WTC11 (cell line): ENCODE measurements at regions not wholly inside any gene's neighbourhood (a gene's known extent, or its start where the extent isn't known, plus 50 kb on each side); places are given as distances from the start of the nearest gene placed in this dataset.
A peak's percentile ranks its signal among the peaks of the same experiment; 100 is the strongest.

Experiments used
- ATAC-seq: fragments of 200-7000 bp; cut with Tn5 transposase; 2 replicates; pipeline ENCODE4 v1.10.0; 2021; ENCODE audit warnings: mild to moderate bottlenecking, moderate library complexity
- CTCF ChIA-PET: fragments of 300-600 bp; sonication (Branson Sonifier 250); formaldehyde crosslinking; loops from one replicate; lab custom pipeline; 2021; ENCODE audit warnings: antibody characterized with exemption; lab: Charles Lee
- POLR2A ChIA-PET: fragments of 350-600 bp; sonication (Branson Sonifier 250); formaldehyde crosslinking; loops from one replicate; lab custom pipeline; 2021; ENCODE audit warnings: antibody characterized with exemption; lab: Charles Lee
- DNase-seq: peaks from one replicate; pipeline ENCODE4 v3.0.0; 2021; ENCODE audit warnings: low spot score
- H3K27ac Mint-ChIP-seq: 2 replicates; pipeline ENCODE4 v1.8.0; 2021; ENCODE audit warnings: mixed read lengths
- H3K27me3 Mint-ChIP-seq: 2 replicates; pipeline ENCODE4 v1.8.0; 2021; ENCODE audit warnings: low read depth, mild to moderate bottlenecking, moderate library complexity, mixed read lengths
- H3K36me3 Mint-ChIP-seq: 2 replicates; pipeline ENCODE4 v1.8.0; 2021; ENCODE audit warnings: mixed read lengths
- H3K4me1 Mint-ChIP-seq: 2 replicates; pipeline ENCODE4 v1.8.0; 2022; ENCODE audit warnings: mixed read lengths
- H3K4me3 Mint-ChIP-seq: 2 replicates; pipeline ENCODE4 v1.8.0; 2021; ENCODE audit warnings: mild to moderate bottlenecking, moderate library complexity, mixed read lengths
- H3K9me3 Mint-ChIP-seq: 2 replicates; pipeline ENCODE4 v1.8.0; 2021; ENCODE audit warnings: mixed read lengths
- ATF1 ChIP-seq: sonication (generic); formaldehyde crosslinking; IDR thresholded peaks from 2 replicates; pipeline ENCODE4 v1.8.1; 2023; ENCODE audit warnings: mild to moderate bottlenecking, moderate library complexity, missing genetic modification reagents
- CREM ChIP-seq: sonication (generic); formaldehyde crosslinking; IDR thresholded peaks from 2 replicates; pipeline ENCODE4 v1.8.1; 2022; ENCODE audit warnings: mild to moderate bottlenecking, missing genetic modification reagents, moderate library complexity
- FOXK1 ChIP-seq: sonication (generic); formaldehyde crosslinking; IDR thresholded peaks from 2 replicates; pipeline ENCODE4 v1.8.0; 2022; ENCODE audit warnings: mild to moderate bottlenecking, moderate library complexity, missing genetic modification reagents
- GRHL2 ChIP-seq: fragments of 250-450 bp; sonication (Bioruptor Pico); IDR thresholded peaks from 2 replicates; pipeline ENCODE4 v1.8.0; 2022; ENCODE audit warnings: mild to moderate bottlenecking, moderate library complexity; ENCODE audit not compliant: insufficient replicate concordance, severe bottlenecking
- NFYB ChIP-seq: sonication (generic); formaldehyde crosslinking; conservative IDR thresholded peaks from 2 replicates; pipeline ENCODE4 v1.8.0; 2022; ENCODE audit warnings: low read depth, missing genetic modification reagents
- NR1H2 ChIP-seq: sonication (generic); formaldehyde crosslinking; IDR thresholded peaks from 2 replicates; pipeline ENCODE4 v1.9.0; 2021; ENCODE audit warnings: mild to moderate bottlenecking, moderate library complexity, missing genetic modification reagents
- RELA ChIP-seq: sonication (generic); formaldehyde crosslinking; IDR thresholded peaks from 2 replicates; pipeline ENCODE4 v1.8.1; 2022; ENCODE audit warnings: missing genetic modification reagents, mild to moderate bottlenecking, borderline replicate concordance
- RORB ChIP-seq: fragments of 250-450 bp; sonication (Bioruptor Pico); IDR thresholded peaks from 2 replicates; pipeline ENCODE4 v1.9.0; 2021; ENCODE audit warnings: mild to moderate bottlenecking
- SMAD4 ChIP-seq: sonication (generic); formaldehyde crosslinking; IDR thresholded peaks from 2 replicates; pipeline ENCODE4 v1.8.0; 2022; ENCODE audit warnings: mild to moderate bottlenecking, missing genetic modification reagents
- TEAD4 ChIP-seq: sonication (generic); formaldehyde crosslinking; IDR thresholded peaks from 2 replicates; pipeline ENCODE4 v1.8.0; 2022; ENCODE audit warnings: mild to moderate bottlenecking, missing genetic modification reagents
- ZNF219 ChIP-seq: sonication (generic); formaldehyde crosslinking; IDR thresholded peaks from 2 replicates; pipeline ENCODE4 v1.8.0; 2023; ENCODE audit warnings: missing genetic modification reagents, mild to moderate bottlenecking, borderline replicate concordance
- ZNF423 ChIP-seq: fragments of 250-450 bp; sonication (Bioruptor Pico); IDR thresholded peaks from 2 replicates; pipeline ENCODE4 v2.1.2; 2022; ENCODE audit warnings: mild to moderate bottlenecking, moderate library complexity
- TF ChIP-seq, protein P1 (sequence below): sonication (generic); formaldehyde crosslinking; IDR thresholded peaks from 2 replicates; pipeline ENCODE4 v1.8.0; 2022; ENCODE audit warnings: mild to moderate bottlenecking, missing genetic modification reagents
- TF ChIP-seq, protein P2 (sequence below): fragments of 250-450 bp; sonication (Bioruptor Pico); IDR thresholded peaks from 2 replicates; pipeline ENCODE4 v1.8.0; 2021; ENCODE audit warnings: mild to moderate bottlenecking

GRCh38 chr9:87443006-87443405, 54.7 kb upstream of the DAPK1 start:
- ATAC-seq (no peak), DNase-seq (no peak)
- Mint-ChIP-seq H3K4me3 (no peak overlapping the region), H3K36me3 (no peaks in the 10 kb centered on the region), H3K4me1 (peaks cover 23% of the 10 kb centered on the region), H3K9me3 (peaks cover 10% of the 10 kb centered on the region; the same call in 1 of the 2 replicates), H3K27ac (no peak overlapping the region), H3K27me3 (peaks cover 2% of the 10 kb centered on the region; the same call in 1 of the 2 replicates)
- ChIA-PET CTCF (interaction anchor here (0.6 kb wide), 1 partner anchor 19 kb away, joined by 3 read pairs; no protein-coding TSS in a partner anchor), POLR2A (no interaction called here)
- TF ChIP-seq ZNF423 (CRISPR knock-in tag) = no peak

DNA sequence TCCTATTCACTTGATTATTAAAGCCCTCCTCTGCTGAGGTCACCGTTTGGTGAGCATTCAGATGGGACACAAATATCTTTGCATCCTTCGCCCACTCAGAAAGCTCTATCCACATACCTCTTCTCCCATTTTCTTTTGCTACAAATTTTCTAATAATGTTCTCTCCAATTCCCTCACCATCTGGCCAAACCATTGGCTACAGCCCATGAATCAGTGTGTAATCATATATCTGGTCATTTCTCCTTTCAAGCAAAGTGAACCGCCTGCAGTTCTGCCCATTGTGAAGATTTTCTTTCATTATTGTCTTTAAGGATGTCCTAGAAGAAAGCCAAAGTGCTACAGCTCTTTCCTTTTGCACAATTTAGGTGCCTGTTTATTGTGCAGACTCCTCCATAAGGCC, 54.2 kb upstream of the DAPK1 start:
- H3K36me3 Mint-ChIP-seq = no peaks in the 10 kb centered on the region
- ChIA-PET POLR2A (no interaction called here), CTCF (no interaction called here)
- H3K27me3 Mint-ChIP-seq = peaks cover 2% of the 10 kb centered on the region; the same call in 1 of the 2 replicates
- peaks cover 10% of the 10 kb centered on the region; the same call in 1 of the 2 replicates for H3K9me3 Mint-ChIP-seq
- ATAC-seq (no peak), DNase-seq (no peak)
- TF ChIP-seq ATF1 (CRISPR knock-in tag) (no peak), TEAD4 (CRISPR knock-in tag) (no peak), RORB (CRISPR knock-in tag) (no peak), FOXK1 (no peak), SMAD4 (no peak), NR1H2 (CRISPR knock-in tag) (no peak), RELA (CRISPR knock-in tag) (no peak), ZNF219 (no peak)
- TF ChIP-seq, protein P1, sequence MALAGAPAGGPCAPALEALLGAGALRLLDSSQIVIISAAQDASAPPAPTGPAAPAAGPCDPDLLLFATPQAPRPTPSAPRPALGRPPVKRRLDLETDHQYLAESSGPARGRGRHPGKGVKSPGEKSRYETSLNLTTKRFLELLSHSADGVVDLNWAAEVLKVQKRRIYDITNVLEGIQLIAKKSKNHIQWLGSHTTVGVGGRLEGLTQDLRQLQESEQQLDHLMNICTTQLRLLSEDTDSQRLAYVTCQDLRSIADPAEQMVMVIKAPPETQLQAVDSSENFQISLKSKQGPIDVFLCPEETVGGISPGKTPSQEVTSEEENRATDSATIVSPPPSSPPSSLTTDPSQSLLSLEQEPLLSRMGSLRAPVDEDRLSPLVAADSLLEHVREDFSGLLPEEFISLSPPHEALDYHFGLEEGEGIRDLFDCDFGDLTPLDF (CRISPR knock-in tag) = no peak
- H3K4me3 Mint-ChIP-seq = no peak overlapping the region
- no peak overlapping the region for H3K27ac Mint-ChIP-seq
- peaks cover 23% of the 10 kb centered on the region for H3K4me1 Mint-ChIP-seq

GRCh38 chr9:87445646-87446045, 52.0 kb upstream of the DAPK1 start:
- DNase-seq (peak; percentile 46), ATAC-seq (peak; percentile 99)
- Mint-ChIP-seq H3K4me1 (peaks cover 23% of the 10 kb centered on the region), H3K36me3 (no peaks in the 10 kb centered on the region), H3K27ac (no peak overlapping the region), H3K4me3 (peak overlapping the region; percentile 45; the same call in 1 of the 2 replicates), H3K27me3 (peaks cover 2% of the 10 kb centered on the region; the same call in 1 of the 2 replicates), H3K9me3 (peaks cover 10% of the 10 kb centered on the region; the same call in 1 of the 2 replicates)
- CTCF ChIA-PET = no interaction called here
- POLR2A ChIA-PET = interaction anchor here (0.6 kb wide), 1 partner anchor 406 kb away, joined by 3 read pairs; no protein-coding TSS in a partner anchor
- no peak for TF ChIP-seq CREM (CRISPR knock-in tag)
- TF ChIP-seq FOXK1 = peak; percentile 53; the same call in 1 of the 2 replicates
- TF ChIP-seq NFYB (CRISPR knock-in tag) = peak; percentile 55

- DNase-seq (no peak), ATAC-seq (no peak)
- ChIA-PET CTCF (no interaction called here), POLR2A (no interaction called here)
- H3K4me3 Mint-ChIP-seq = peak overlapping the region; percentile 4; the same call in 1 of the 2 replicates
- no peak overlapping the region for H3K27ac Mint-ChIP-seq
- H3K27me3 Mint-ChIP-seq = 0 out of 2 replicates have a peak, but pooled peaks cover 2% of the 10 kb centered on the region
- TF ChIP-seq, protein P2, sequence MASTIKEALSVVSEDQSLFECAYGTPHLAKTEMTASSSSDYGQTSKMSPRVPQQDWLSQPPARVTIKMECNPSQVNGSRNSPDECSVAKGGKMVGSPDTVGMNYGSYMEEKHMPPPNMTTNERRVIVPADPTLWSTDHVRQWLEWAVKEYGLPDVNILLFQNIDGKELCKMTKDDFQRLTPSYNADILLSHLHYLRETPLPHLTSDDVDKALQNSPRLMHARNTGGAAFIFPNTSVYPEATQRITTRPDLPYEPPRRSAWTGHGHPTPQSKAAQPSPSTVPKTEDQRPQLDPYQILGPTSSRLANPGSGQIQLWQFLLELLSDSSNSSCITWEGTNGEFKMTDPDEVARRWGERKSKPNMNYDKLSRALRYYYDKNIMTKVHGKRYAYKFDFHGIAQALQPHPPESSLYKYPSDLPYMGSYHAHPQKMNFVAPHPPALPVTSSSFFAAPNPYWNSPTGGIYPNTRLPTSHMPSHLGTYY (CRISPR knock-in tag) = no peak
- TF ChIP-seq GRHL2 (CRISPR knock-in tag) = no peak
- TF ChIP-seq, all 79 proteins: peak for 0
- H3K4me1 Mint-ChIP-seq = peaks cover 23% of the 10 kb centered on the region
- no peaks in the 10 kb centered on the region for H3K36me3 Mint-ChIP-seq
- peaks cover 10% of the 10 kb centered on the region; the same call in 1 of the 2 replicates for H3K9me3 Mint-ChIP-seq
Observed at GRCh38 chr9:87446527-87446926, 51.1 kb upstream of the DAPK1 start.
